B cell (primary cell): ENCODE measurements at regions not wholly inside any gene's neighbourhood (a gene's known extent, or its start where the extent isn't known, plus 50 kb on each side); places are given as distances from the start of the nearest gene placed in this dataset.

Experiments
- ATAC-seq: fragments of 200-7000 bp; cut with Tn5 transposase; one replicate; pipeline ENCODE4 v1.10.0; 2021; ENCODE audit warnings: low read depth, mild to moderate bottlenecking, moderate number of reproducible peaks, moderate library complexity
- CTCF ChIA-PET: fragments of 350-600 bp; sonication (Branson Sonifier 250); formaldehyde crosslinking; loops from one replicate; lab custom pipeline; 2021; ENCODE audit warnings: antibody characterized with exemption, inconsistent platforms; lab: Charles Lee
- POLR2A ChIA-PET: fragments of 350-600 bp; sonication (Branson Sonifier 250); formaldehyde crosslinking; loops from one replicate; lab custom pipeline; 2021; ENCODE audit warnings: antibody characterized with exemption; lab: Charles Lee
- DNase-seq: peaks from one replicate; pipeline ENCODE4 v3.0.0; 2013
- H2AFZ ChIP-seq: 2 replicates; pipeline ENCODE4 v1.6.1; 2012; ENCODE audit warnings: mild to moderate bottlenecking, low read depth, low read length; ENCODE audit not compliant: insufficient read depth, poor library complexity, severe bottlenecking
- H3K27ac ChIP-seq, 2 donors: 1 replicate in 1 of 2; 2 replicates in 1 of 2; pipeline ENCODE4 v1.5.1; 2012 to 2013; ENCODE audit warnings: low read length in 2 of 2, mild to moderate bottlenecking in 2 of 2, moderate library complexity in 1 of 2
- H3K27me3 ChIP-seq, 4 experiments: fragments of 200-600 bp in 1 of 4; sonication (generic) in 1 of 4; replicated peaks in 1 of 4; 1 replicate in 2 of 4; 2 replicates in 2 of 4; pipeline versions ENCODE4 v1.6.1 to v1.7.0; 2013 to 2016; ENCODE audit warnings: low read length in 3 of 4, mild to moderate bottlenecking in 2 of 4, mixed read lengths in 1 of 4, moderate library complexity in 1 of 4; ENCODE audit not compliant: insufficient read depth in 4 of 4, control insufficient read depth in 3 of 4; ENCODE audit errors: control extremely low read depth in 1 of 4
- H3K36me3 ChIP-seq, 2 experiments: replicated peaks in 1 of 2; 1 replicate in 1 of 2; 2 replicates in 1 of 2; pipeline versions ENCODE4 v1.6.1 to v1.7.1; 2013; ENCODE audit warnings: low read length in 1 of 2; ENCODE audit not compliant: insufficient read depth in 2 of 2, control insufficient read depth in 1 of 2; ENCODE audit errors: control extremely low read depth in 1 of 2, extremely low read depth in 1 of 2
- H3K4me1 ChIP-seq, 2 donors: fragments of 200-600 bp in 1 of 2; sonication (generic) in 1 of 2; 1 replicate in 1 of 2; 2 replicates in 1 of 2; pipeline versions ENCODE4 v1.5.1 to v1.6.1; 2013 to 2017; ENCODE audit warnings: low read length in 2 of 2; ENCODE audit not compliant: control insufficient read depth in 2 of 2, insufficient read depth in 2 of 2
- H3K4me2 ChIP-seq: replicated peaks from 2 replicates; pipeline ENCODE3; 2012; ENCODE audit warnings: mild to moderate bottlenecking, low read depth, low read length; ENCODE audit not compliant: poor library complexity, severe bottlenecking
- H3K4me3 ChIP-seq, 5 experiments: fragments of 200-600 bp in 1 of 5; sonication (generic) in 1 of 5; 1 replicate in 3 of 5; 2 replicates in 2 of 5; pipeline versions ENCODE4 v1.5.1 to v1.7.0; 2011 to 2016; ENCODE audit warnings: low read length in 4 of 5, mild to moderate bottlenecking in 4 of 5, low read depth in 2 of 5, control low read depth in 1 of 5, moderate library complexity in 1 of 5; ENCODE audit not compliant: insufficient read depth in 1 of 5; ENCODE audit errors: control extremely low read depth in 1 of 5, extremely low read depth in 1 of 5
- H3K79me2 ChIP-seq: fragments of 200-600 bp; sonication (generic); one replicate; pipeline ENCODE4 v1.6.0; 2016; ENCODE audit warnings: low read length; ENCODE audit not compliant: control insufficient read depth, insufficient read depth
- H3K9ac ChIP-seq: fragments of 200-600 bp; sonication (generic); 2 replicates; pipeline ENCODE4 v1.6.1; 2017; ENCODE audit warnings: mild to moderate bottlenecking, low read length, moderate library complexity
- H3K9me3 ChIP-seq, 3 donors: one replicate each; pipeline versions ENCODE4 v1.6.1 to v1.7.1; 2013; ENCODE audit warnings: low read length in 2 of 3; ENCODE audit not compliant: control insufficient read depth in 2 of 3, insufficient read depth in 1 of 3; ENCODE audit errors: control extremely low read depth in 1 of 3
- H4K20me1 ChIP-seq: 2 replicates; pipeline ENCODE4 v1.6.0; 2012; ENCODE audit warnings: mild to moderate bottlenecking, low read length; ENCODE audit not compliant: insufficient read depth, control insufficient read depth, poor library complexity, severe bottlenecking
- H3K27ac Mint-ChIP-seq: one replicate; pipeline ENCODE4 v1.8.0; 2021; ENCODE audit warnings: mixed read lengths
- H3K27me3 Mint-ChIP-seq: one replicate; pipeline ENCODE4 v1.8.0; 2021; ENCODE audit warnings: mixed read lengths
- H3K4me1 Mint-ChIP-seq: one replicate; pipeline ENCODE4 v1.8.0; 2021; ENCODE audit warnings: mixed read lengths
- H3K4me3 Mint-ChIP-seq: one replicate; pipeline ENCODE4 v1.8.0; 2021; ENCODE audit warnings: mixed read lengths
- H3K9me3 Mint-ChIP-seq: one replicate; pipeline ENCODE4 v1.8.0; 2022; ENCODE audit warnings: mixed read lengths; ENCODE audit not compliant: insufficient read depth
- EZH2 ChIP-seq: IDR thresholded peaks from 2 replicates; pipeline ENCODE4 v1.6.1; 2012; ENCODE audit warnings: borderline replicate concordance, low read depth, mild to moderate bottlenecking, moderate library complexity, low read length; ENCODE audit not compliant: insufficient read depth, poor library complexity, severe bottlenecking
- WGBS: methylation state at CpG from one replicate; pipeline ENCODE4 v1.1.5; 2013; ENCODE audit warnings: missing lambda C conversion rate; ENCODE audit not compliant: insufficient coverage; 5-methylcytosine and 5-hydroxymethylcytosine counted together
- intact Hi-C: fragments of 100-400 bp; cut with micrococcal nuclease; formaldehyde crosslinking; loops from one replicate; pipeline ENCODE4 v1.10.0; 2022
- TF ChIP-seq, protein P1 (sequence below): fragments of 200-600 bp; IDR thresholded peaks from one replicate; pipeline ENCODE4 v1.8.0; 2022; ENCODE audit warnings: antibody characterized with exemption, mild to moderate bottlenecking

DNA sequence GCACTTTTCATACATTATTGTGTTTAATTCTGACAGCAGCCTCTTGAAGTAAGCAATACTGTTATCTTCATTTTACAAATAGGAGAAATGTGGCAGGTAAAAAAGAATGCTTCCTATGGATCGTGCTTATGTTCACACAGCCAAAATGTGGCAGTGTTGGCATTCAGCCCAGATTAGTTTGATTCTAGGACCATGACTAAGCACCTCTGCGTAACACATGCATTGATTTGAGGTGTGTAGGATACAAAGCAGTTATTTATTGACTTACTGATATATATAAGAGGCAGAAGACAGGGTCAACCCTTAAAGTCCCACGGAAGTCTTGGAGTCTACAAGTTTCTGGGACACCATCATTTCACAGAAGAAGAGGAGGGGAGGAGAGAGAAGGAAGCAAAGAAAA lies 1144.4 kb upstream of the GOT2 start:
- no peaks in the 10 kb centered on the region for H3K79me2 ChIP-seq
- WGBS, result no CpG with 5 or more reads among the region's 3 CpGs

DNA sequence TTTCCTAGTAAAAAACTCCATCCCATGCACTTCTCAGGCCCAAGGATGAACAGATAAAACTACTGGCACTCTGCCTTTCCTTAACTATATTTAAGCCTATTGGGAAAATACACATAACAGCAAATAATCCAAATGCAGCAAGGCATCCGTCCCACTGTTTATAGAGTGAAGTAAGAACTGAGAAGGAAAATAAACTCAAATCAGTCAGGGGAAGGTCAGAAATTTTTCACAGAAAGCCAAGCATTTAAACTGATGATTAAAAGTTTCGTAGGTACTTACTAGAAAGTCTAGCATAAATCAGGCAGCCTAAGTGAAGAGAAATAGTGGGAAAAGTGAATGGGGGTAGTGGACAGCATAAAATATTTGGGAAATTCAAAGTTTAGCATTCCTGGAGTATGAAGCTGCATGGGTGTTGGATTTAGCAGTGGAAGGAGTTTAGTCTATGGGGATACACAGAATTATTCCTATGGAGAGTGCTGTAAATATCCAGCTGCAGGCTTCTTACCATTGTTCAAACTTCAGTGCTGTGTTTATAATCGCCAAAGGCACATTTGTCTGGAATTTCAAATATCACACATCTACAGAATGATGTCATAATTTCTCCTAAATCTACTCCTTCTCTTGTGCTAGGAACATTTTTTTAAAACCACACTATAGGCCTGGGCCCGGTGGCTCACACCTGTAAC lies 1131.0 kb upstream of the GOT2 start:
- H3K27me3 Mint-ChIP-seq, result no peaks in the 10 kb centered on the region
- no peak overlapping the region for H3K4me3 Mint-ChIP-seq
- Histone ChIP-seq H3K27ac (no peak overlapping the region), H3K9me3 (peaks cover 0 to 3% (median 0%) of the 10 kb centered on the region in 3 donors), H3K36me3 (no peaks in the 10 kb centered on the region), H4K20me1 (no peaks in the 10 kb centered on the region), H3K4me3 (no peak overlapping the region), H3K4me1 (no peaks in the 10 kb centered on the region), H3K27me3 (no peaks in the 10 kb centered on the region), H2AFZ (no peak overlapping the region), H3K4me2 (no peak overlapping the region), H3K79me2 (no peaks in the 10 kb centered on the region), H3K9ac (no peak overlapping the region)
- ChIA-PET CTCF (no interaction called here), POLR2A (no interaction called here)
- no peak overlapping the region for H3K27ac Mint-ChIP-seq
- TF ChIP-seq, protein P1, sequence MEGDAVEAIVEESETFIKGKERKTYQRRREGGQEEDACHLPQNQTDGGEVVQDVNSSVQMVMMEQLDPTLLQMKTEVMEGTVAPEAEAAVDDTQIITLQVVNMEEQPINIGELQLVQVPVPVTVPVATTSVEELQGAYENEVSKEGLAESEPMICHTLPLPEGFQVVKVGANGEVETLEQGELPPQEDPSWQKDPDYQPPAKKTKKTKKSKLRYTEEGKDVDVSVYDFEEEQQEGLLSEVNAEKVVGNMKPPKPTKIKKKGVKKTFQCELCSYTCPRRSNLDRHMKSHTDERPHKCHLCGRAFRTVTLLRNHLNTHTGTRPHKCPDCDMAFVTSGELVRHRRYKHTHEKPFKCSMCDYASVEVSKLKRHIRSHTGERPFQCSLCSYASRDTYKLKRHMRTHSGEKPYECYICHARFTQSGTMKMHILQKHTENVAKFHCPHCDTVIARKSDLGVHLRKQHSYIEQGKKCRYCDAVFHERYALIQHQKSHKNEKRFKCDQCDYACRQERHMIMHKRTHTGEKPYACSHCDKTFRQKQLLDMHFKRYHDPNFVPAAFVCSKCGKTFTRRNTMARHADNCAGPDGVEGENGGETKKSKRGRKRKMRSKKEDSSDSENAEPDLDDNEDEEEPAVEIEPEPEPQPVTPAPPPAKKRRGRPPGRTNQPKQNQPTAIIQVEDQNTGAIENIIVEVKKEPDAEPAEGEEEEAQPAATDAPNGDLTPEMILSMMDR, result no peak
- TF ChIP-seq EZH2, result no peak
- 71% methylated on average over 1 of the region's 4 CpGs for WGBS
- ATAC-seq, result no peak
- no peaks in the 10 kb centered on the region for H3K4me1 Mint-ChIP-seq
- DNase-seq, result no peak
- H3K9me3 Mint-ChIP-seq, result peaks cover 7% of the 10 kb centered on the region
- intact Hi-C loops, result no loop called here

More for the DNA sequence above, 1144.4 kb upstream of the GOT2 start:
- intact Hi-C loops, result no loop called here
- ChIA-PET CTCF (no interaction called here), POLR2A (no interaction called here)
- Mint-ChIP-seq H3K4me1 (no peaks in the 10 kb centered on the region), H3K27me3 (no peaks in the 10 kb centered on the region), H3K4me3 (no peak overlapping the region), H3K9me3 (peaks cover 4% of the 10 kb centered on the region), H3K27ac (no peak overlapping the region)
- Histone ChIP-seq H4K20me1 (no peaks in the 10 kb centered on the region), H2AFZ (no peak overlapping the region), H3K4me2 (no peak overlapping the region), H3K4me3 (no peak overlapping the region), H3K9ac (no peak overlapping the region), H3K27ac (no peak overlapping the region), H3K27me3 (no peaks in the 10 kb centered on the region), H3K36me3 (no peaks in the 10 kb centered on the region), H3K9me3 (peaks cover 0 to 4% (median 0%) of the 10 kb centered on the region in 3 donors), H3K4me1 (no peaks in the 10 kb centered on the region)
- TF ChIP-seq, protein P1, result no peak
- TF ChIP-seq EZH2, result no peak
- DNase-seq, result no peak
- no peak for ATAC-seq
